Heart left ventricle (tissue), 16 donors: ENCODE measurements at regions not wholly inside any gene's neighbourhood (a gene's known extent, or its start where the extent isn't known, plus 50 kb on each side); places are given as distances from the start of the nearest gene placed in this dataset.

Source experiments
- ATAC-seq, 4 donors: fragments of 200-7000 bp; cut with Tn5 transposase; one replicate each; pipeline ENCODE4 v1.9.1; 2020 to 2022; ENCODE audit warnings: moderate library complexity in 4 of 4, mild to moderate bottlenecking in 3 of 4, moderate number of reproducible peaks in 1 of 4
- DNase-seq, 5 donors: peaks; one replicate each; pipeline ENCODE4 v3.0.0-alpha.2; 2020
- H3K27ac ChIP-seq, 12 donors: fragments of 200-600 bp; sonication (generic) in 4 of 12; one replicate each; pipeline versions ENCODE4 v1.5.0 to v1.8.0; 2016 to 2022; ENCODE audit warnings: mild to moderate bottlenecking in 2 of 12
- H3K27me3 ChIP-seq, 9 donors: fragments of 200-600 bp; sonication (generic) in 2 of 9; one replicate each; pipeline versions ENCODE4 v1.5.1 to v1.8.0; 2016 to 2022; ENCODE audit warnings: mild to moderate bottlenecking in 3 of 9
- H3K36me3 ChIP-seq, 9 donors: fragments of 200-600 bp; sonication (generic) in 2 of 9; one replicate each; pipeline versions ENCODE4 v1.5.0 to v1.8.0; 2018 to 2022; ENCODE audit warnings: mild to moderate bottlenecking in 2 of 9
- H3K4me1 ChIP-seq, 12 donors: fragments of 200-600 bp; sonication (generic) in 4 of 12; one replicate each; pipeline versions ENCODE4 v1.5.0 to v1.8.0; 2016 to 2022; ENCODE audit warnings: mild to moderate bottlenecking in 3 of 12
- H3K4me3 ChIP-seq, 12 donors: fragments of 200-600 bp; sonication (generic) in 4 of 12; one replicate each; pipeline versions ENCODE4 v1.5.0 to v1.8.0; 2017 to 2022; ENCODE audit warnings: mild to moderate bottlenecking in 9 of 12, moderate library complexity in 4 of 12
- H3K9me3 ChIP-seq, 12 donors: fragments of 200-600 bp; sonication (generic) in 4 of 12; one replicate each; pipeline versions ENCODE4 v1.5.0 to v1.8.0; 2016 to 2022; ENCODE audit warnings: mild to moderate bottlenecking in 1 of 12
- POLR2A ChIP-seq, 2 donors: fragments of 450-650 bp; IDR thresholded peaks; one replicate each; pipeline ENCODE4 v1.6.1; 2017; ENCODE audit warnings: antibody characterized with exemption in 2 of 2, mild to moderate bottlenecking in 2 of 2, moderate library complexity in 2 of 2
- WGBS, 4 donors: extraction: QIAGEN DNeasy Blood & Tissue Kit in 2 of 4; methylation state at CpG; one replicate each; pipeline versions ENCODE4 v1.1.5 to v1.1.7; 2013 to 2018; 5-methylcytosine and 5-hydroxymethylcytosine counted together
- intact Hi-C, 10 donors: fragments of 100-400 bp; cut with DNase I; formaldehyde crosslinking; loops; one replicate each; pipeline versions ENCODE4 v1.11.1 to v1.14.2; 2022
- TF ChIP-seq, protein P1 (sequence below), 12 donors: fragments of 200-600 bp; sonication (generic) in 4 of 12; IDR thresholded peaks; one replicate each; pipeline versions ENCODE4 v1.5.0 to v1.8.0; 2018 to 2022; ENCODE audit warnings: antibody characterized with exemption in 12 of 12, mild to moderate bottlenecking in 5 of 12
- donor health status: ischemic (EF 13 %, LVEDD 7.1; RV severe dilation, severe dysfunction).
- donor health status: healthy with polysubstance abuse.
- donor health status: DM: no; HTN: yes; CAD: no.
- donor health status: DM: no; HTN: no; CAD: no.
- donor health status: ischemic (EF 25% LVEDD 6.9; RV normal size, moderate dysfunction).
- donor health status: ischemic (EF 25% LVEDD 5.7; RV mildly dilated, moderate dysfunction).
- donor health status: healthy.
- donor health status: DM: yes; HTN: yes; CAD: no.
- donor health status: ischemic (EF 35%, LVEDD 5.7; RV mildly dilated, moderate dysfunction).
- donor health status: nonischemic (EF 11% LVEDD 7.7; RV severe dilation, severe dysfunction).
- donor health status: DM: yes; HTN: yes; CAD: no.
- donor health status: PGD.
- donor health status: ischemic (EF 29% LVEDD 5.4; RV normal size, mild dysfunction).
- donor health status: nonischemic (EF 23%, LVEDD 6.1; RV moderate dilation, normal function).

DNA sequence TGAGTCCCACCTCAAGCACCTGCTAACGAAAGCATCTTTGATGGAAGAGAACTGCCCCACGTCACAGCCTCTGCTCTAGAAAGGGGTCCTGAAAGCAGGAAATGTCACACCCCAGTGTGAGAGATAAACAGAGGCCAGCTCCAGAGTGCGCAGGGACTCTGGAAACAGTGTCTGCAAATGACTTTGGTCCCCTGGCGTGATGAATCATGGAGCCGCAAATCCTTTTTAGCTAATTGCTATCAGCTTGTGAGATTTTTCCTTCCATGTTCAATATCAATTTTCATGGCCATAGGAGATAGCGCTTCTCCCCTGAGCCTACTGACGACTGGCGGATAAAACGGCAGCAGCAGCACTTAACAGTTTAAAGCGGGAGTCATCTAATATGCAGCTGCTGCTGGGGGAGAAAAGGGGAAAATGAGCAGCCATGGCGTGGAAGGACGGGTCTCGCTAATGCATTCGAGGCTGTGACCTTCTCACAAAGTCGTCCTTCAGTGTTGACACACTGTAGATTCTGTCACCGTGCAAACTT, 209.6 kb upstream of the IRX1 start:
- DNase-seq (no peak), ATAC-seq (no peak)
- H3K36me3 ChIP-seq = no peaks in the 10 kb centered on the region
- H3K4me3 ChIP-seq = no peak overlapping the region
- no peaks in the 10 kb centered on the region for H3K9me3 ChIP-seq
- 49 to 62% (median 56%) methylated on average over 16 of the region's 16 CpGs for WGBS, 4 donors
- no peaks in the 10 kb centered on the region for H3K4me1 ChIP-seq
- TF ChIP-seq, protein P1, sequence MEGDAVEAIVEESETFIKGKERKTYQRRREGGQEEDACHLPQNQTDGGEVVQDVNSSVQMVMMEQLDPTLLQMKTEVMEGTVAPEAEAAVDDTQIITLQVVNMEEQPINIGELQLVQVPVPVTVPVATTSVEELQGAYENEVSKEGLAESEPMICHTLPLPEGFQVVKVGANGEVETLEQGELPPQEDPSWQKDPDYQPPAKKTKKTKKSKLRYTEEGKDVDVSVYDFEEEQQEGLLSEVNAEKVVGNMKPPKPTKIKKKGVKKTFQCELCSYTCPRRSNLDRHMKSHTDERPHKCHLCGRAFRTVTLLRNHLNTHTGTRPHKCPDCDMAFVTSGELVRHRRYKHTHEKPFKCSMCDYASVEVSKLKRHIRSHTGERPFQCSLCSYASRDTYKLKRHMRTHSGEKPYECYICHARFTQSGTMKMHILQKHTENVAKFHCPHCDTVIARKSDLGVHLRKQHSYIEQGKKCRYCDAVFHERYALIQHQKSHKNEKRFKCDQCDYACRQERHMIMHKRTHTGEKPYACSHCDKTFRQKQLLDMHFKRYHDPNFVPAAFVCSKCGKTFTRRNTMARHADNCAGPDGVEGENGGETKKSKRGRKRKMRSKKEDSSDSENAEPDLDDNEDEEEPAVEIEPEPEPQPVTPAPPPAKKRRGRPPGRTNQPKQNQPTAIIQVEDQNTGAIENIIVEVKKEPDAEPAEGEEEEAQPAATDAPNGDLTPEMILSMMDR (IDR thresholded peaks at IDR 0.05) = no peak
- no peak for TF ChIP-seq POLR2A (IDR thresholded peaks at IDR 0.05)
- no peaks in the 10 kb centered on the region for H3K27me3 ChIP-seq
- no peak overlapping the region for H3K27ac ChIP-seq
- intact Hi-C loops = no loop called here

GRCh38 chr5:3384531-3384930, 211.1 kb upstream of the IRX1 start:
- DNase-seq = no peak
- intact Hi-C loops = no loop called here
- Histone ChIP-seq H3K4me1 (no peaks in the 10 kb centered on the region), H3K4me3 (no peak overlapping the region), H3K36me3 (no peaks in the 10 kb centered on the region), H3K9me3 (no peaks in the 10 kb centered on the region), H3K27me3 (peaks cover 0 to 5% (median 0%) of the 10 kb centered on the region in 9 donors), H3K27ac (no peak overlapping the region)
- no peak for ATAC-seq
- TF ChIP-seq, protein P1 (IDR thresholded peaks at IDR 0.05) = no peak
- TF ChIP-seq POLR2A (IDR thresholded peaks at IDR 0.05) = no peak
- WGBS, 4 donors = 88 to 91% (median 89%) methylated on average over 5 to 7 of the region's 7 CpGs

DNA sequence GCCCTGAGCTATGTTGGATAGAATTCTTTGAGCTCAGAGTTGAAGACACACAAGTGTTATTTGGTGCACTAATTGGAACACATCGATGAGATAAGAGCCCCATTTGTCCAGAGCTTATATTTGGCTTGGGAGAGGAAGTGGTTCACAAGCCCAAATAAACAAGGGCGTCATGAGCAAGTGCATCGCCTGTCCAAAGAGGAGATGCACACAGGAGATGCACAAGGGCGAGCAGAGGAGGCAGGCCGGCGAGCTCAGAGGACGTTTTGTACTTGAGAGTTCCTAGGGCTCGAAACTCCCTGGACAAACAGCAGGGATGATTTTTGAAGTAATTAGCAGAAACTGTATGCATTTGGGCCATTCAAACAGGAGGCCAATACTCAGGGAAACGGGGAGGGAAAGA, 212.8 kb upstream of the IRX1 start:
- ATAC-seq = no peak
- WGBS, 4 donors = 81 to 84% (median 82%) methylated on average over 9 of the region's 9 CpGs
- no peaks in the 10 kb centered on the region for H3K4me1 ChIP-seq

DNA sequence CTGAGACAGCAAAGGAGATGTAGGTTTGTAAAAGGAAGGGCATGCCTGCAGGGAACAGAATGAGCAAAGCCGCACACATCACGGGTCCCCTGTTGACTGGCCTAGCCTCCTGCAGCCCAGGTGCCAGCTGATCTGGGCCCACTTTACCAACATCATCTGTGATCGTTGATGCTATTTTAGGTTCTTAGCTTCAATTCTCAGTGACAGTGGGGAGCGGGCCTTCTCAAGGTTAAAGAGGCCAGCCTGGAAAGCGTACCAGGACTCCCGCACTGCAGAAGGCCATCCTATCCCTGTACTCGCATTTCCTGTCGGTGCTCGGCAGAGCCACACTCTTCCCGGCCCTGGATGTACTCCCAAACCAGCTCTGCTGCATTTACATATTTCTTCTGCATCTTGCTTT, 213.5 kb upstream of the IRX1 start:
- H3K27ac ChIP-seq = no peak overlapping the region
- H3K36me3 ChIP-seq = no peaks in the 10 kb centered on the region
- H3K4me3 ChIP-seq = no peak overlapping the region
- intact Hi-C loops = no loop called here
- no peaks in the 10 kb centered on the region for H3K4me1 ChIP-seq
- ATAC-seq = no peak
- DNase-seq = no peak
- no peak for TF ChIP-seq POLR2A (IDR thresholded peaks at IDR 0.05)
- TF ChIP-seq, protein P1 (IDR thresholded peaks at IDR 0.05) = no peak
- no peaks in the 10 kb centered on the region for H3K9me3 ChIP-seq
- WGBS, 4 donors = 83 to 91% (median 87%) methylated on average over 10 of the region's 10 CpGs
- H3K27me3 ChIP-seq = peaks cover 0 to 5% (median 0%) of the 10 kb centered on the region in 9 donors

More for the DNA sequence above, 212.8 kb upstream of the IRX1 start:
- DNase-seq = no peak
- H3K27me3 ChIP-seq = peaks cover 0 to 5% (median 0%) of the 10 kb centered on the region in 9 donors
- H3K4me3 ChIP-seq = no peak overlapping the region
- H3K9me3 ChIP-seq = no peaks in the 10 kb centered on the region
- H3K27ac ChIP-seq = no peak overlapping the region
- H3K36me3 ChIP-seq = no peaks in the 10 kb centered on the region
- TF ChIP-seq POLR2A (IDR thresholded peaks at IDR 0.05) = no peak
- TF ChIP-seq, protein P1 (IDR thresholded peaks at IDR 0.05) = no peak
- intact Hi-C loops = no loop called here
